ENCODE measurements at regions not wholly inside any gene's neighbourhood (a gene's known extent, or its start where the extent isn't known, plus 50 kb on each side); places are given as distances from the start of the nearest gene placed in this dataset.
"Not testable (repeated sequence)": the region's sequence is repeated elsewhere in the genome, so short reads cannot be mapped to it uniquely, and the experiment has no call there.

GRCh38 chr18:25544546-25545287 is 192.8 kb upstream of the ZNF521 start:
- DNase-seq: no peak

- no peak for DNase-seq
Measured at GRCh38 chr18:25538175-25538922, 186.4 kb upstream of the ZNF521 start.

GRCh38 chr18:25535495-25535894 is 183.5 kb upstream of the ZNF521 start:
- no peak for DNase-seq

- no peak for DNase-seq
Measured at GRCh38 chr18:25534401-25534800, 182.4 kb upstream of the ZNF521 start.

GRCh38 chr18:25533218-25533617 is 181.3 kb upstream of the ZNF521 start:
- no peak for DNase-seq

- no peak for DNase-seq
Measured at GRCh38 chr18:25531207-25531606, 179.2 kb upstream of the ZNF521 start.

GRCh38 chr18:25525789-25526188 is 173.8 kb upstream of the ZNF521 start:
- not testable (repeated sequence) for DNase-seq

GRCh38 chr18:25518716-25519053 is 166.7 kb upstream of the ZNF521 start:
- no peak for DNase-seq

- DNase-seq: no peak
Measured at GRCh38 chr18:25517881-25518715, 166.1 kb upstream of the ZNF521 start.

GRCh38 chr18:25516747-25517498 is 165.0 kb upstream of the ZNF521 start:
- no peak for DNase-seq

GRCh38 chr18:25516121-25516520 is 164.2 kb upstream of the ZNF521 start:
- no peak for DNase-seq

GRCh38 chr18:25510096-25510495 is 158.1 kb upstream of the ZNF521 start:
- DNase-seq: no peak

GRCh38 chr18:25503567-25504081 is 151.7 kb upstream of the ZNF521 start:
- peak in 1 of 2 experiments; percentile 1 for DNase-seq

- no peak for DNase-seq
Measured at GRCh38 chr18:25497151-25497794, 145.3 kb upstream of the ZNF521 start.

GRCh38 chr18:25496544-25496943 is 144.6 kb upstream of the ZNF521 start:
- no peak for DNase-seq

- no peak for DNase-seq
Measured at GRCh38 chr18:25495606-25496005, 143.6 kb upstream of the ZNF521 start.

- DNase-seq: no peak
Measured at GRCh38 chr18:25494888-25495287, 142.9 kb upstream of the ZNF521 start.

GRCh38 chr18:25493401-25493800 is 141.4 kb upstream of the ZNF521 start:
- no peak for DNase-seq

- no peak for DNase-seq
Measured at GRCh38 chr18:25490316-25490715, 138.3 kb upstream of the ZNF521 start.

- no peak for DNase-seq
Measured at GRCh38 chr18:25473008-25473407, 121.0 kb upstream of the ZNF521 start.

- not testable (repeated sequence) for DNase-seq
Measured at GRCh38 chr18:25470756-25471524, 119.0 kb upstream of the ZNF521 start.
